Fibroblast of lung (primary cell): ENCODE measurements at regions not wholly inside any gene's neighbourhood (a gene's known extent, or its start where the extent isn't known, plus 50 kb on each side); places are given as distances from the start of the nearest gene placed in this dataset.

Experiments used
- DNase-seq, 2 donors: peaks; one replicate each; pipeline versions ENCODE4 v3.0.0 to v3.0.0-alpha.2; 2010; ENCODE audit warnings: low read depth in 2 of 2
- H2AFZ ChIP-seq: 2 replicates; pipeline ENCODE4 v1.5.1; 2012; ENCODE audit warnings: low read length, control low read depth, inconsistent platforms
- H3K27ac ChIP-seq: 2 replicates; pipeline ENCODE4 v1.5.1; 2011; ENCODE audit warnings: low read length, control low read depth; ENCODE audit not compliant: insufficient read depth
- H3K27me3 ChIP-seq: 2 replicates; pipeline ENCODE4 v1.5.1; 2011; ENCODE audit warnings: mild to moderate bottlenecking, low read length; ENCODE audit not compliant: control insufficient read depth, insufficient read depth
- H3K36me3 ChIP-seq: 2 replicates; pipeline ENCODE4 v1.5.1; 2011; ENCODE audit warnings: low read length; ENCODE audit not compliant: control insufficient read depth, insufficient read depth
- H3K4me1 ChIP-seq: 2 replicates; pipeline ENCODE4 v1.5.1; 2011; ENCODE audit warnings: low read length; ENCODE audit not compliant: control insufficient read depth, insufficient read depth; ENCODE audit errors: extremely low read depth
- H3K4me2 ChIP-seq: 2 replicates; pipeline ENCODE4 v1.5.1; 2011; ENCODE audit warnings: low read length, control low read depth; ENCODE audit not compliant: insufficient read depth; ENCODE audit errors: extremely low read depth
- H3K4me3 ChIP-seq, 4 experiments: fragments of 200-600 bp in 1 of 4; sonication (generic) in 1 of 4; replicated peaks in 1 of 4; 2 replicates each; pipeline ENCODE4 v1.5.1; 2011 to 2016; ENCODE audit warnings: low read length in 4 of 4, low read depth in 3 of 4, mild to moderate bottlenecking in 3 of 4, control low read depth in 2 of 4, inconsistent platforms in 1 of 4, mixed read lengths in 1 of 4; ENCODE audit not compliant: insufficient read depth in 1 of 4; ENCODE audit errors: control extremely low read depth in 1 of 4
- H3K79me2 ChIP-seq: 2 replicates; pipeline ENCODE4 v1.5.1; 2012; ENCODE audit warnings: mild to moderate bottlenecking, low read length, inconsistent platforms; ENCODE audit not compliant: control insufficient read depth, insufficient read depth
- H3K9ac ChIP-seq: 2 replicates; pipeline ENCODE4 v1.5.1; 2011; ENCODE audit warnings: mild to moderate bottlenecking, low read length, control low read depth; ENCODE audit not compliant: insufficient read depth
- H3K9me3 ChIP-seq: 2 replicates; pipeline ENCODE4 v1.5.1; 2012; ENCODE audit warnings: low read depth, low read length; ENCODE audit not compliant: control insufficient read depth, insufficient read depth
- H4K20me1 ChIP-seq: 2 replicates; pipeline ENCODE4 v1.5.1; 2011; ENCODE audit warnings: low read length; ENCODE audit not compliant: control insufficient read depth, insufficient read depth; ENCODE audit errors: extremely low read depth
- EZH2 ChIP-seq: IDR thresholded peaks from 2 replicates; pipeline ENCODE4 v1.5.1; 2012; ENCODE audit warnings: low read length, control low read depth, mild to moderate bottlenecking; ENCODE audit errors: missing control alignments
- TF ChIP-seq, protein P1 (sequence below), 2 donors: IDR thresholded peaks in 1 of 2; conservative IDR thresholded peaks in 1 of 2; 1 replicate in 1 of 2; 2 replicates in 1 of 2; pipeline ENCODE4 v1.5.1; 2011 to 2012; ENCODE audit warnings: low read length in 2 of 2, control low read depth in 1 of 2, inconsistent platforms in 1 of 2, low read depth in 1 of 2, mild to moderate bottlenecking in 1 of 2

DNA sequence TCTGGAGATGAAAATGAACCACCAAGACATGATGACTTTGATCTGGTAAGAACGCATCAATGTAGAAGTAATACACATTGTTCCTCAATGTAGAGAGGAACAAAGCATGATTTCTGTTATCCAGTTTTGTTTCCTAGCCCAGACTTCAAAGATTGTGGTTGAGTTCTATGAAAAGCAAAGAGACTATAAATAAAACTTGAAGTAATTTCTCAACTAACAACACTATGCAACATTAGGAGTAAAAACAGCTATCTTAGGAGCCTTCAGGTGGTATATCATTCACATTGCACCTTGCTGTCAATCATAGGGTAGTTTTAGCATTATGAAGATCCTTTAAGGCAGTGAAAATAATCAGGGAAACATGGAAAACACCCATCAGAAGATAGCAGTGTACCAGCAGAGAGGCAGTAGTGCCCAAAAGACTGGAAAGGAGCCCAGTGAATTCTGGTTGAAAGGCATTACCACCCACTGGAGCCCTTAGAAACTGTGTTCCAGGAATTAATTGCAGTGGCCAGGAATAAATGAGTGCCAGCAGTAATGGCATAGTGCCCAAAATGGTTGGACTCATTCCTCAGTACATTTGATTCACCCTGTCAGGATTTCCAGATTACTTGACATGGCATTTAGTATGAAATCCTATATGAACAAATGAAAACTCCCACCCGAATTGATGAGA is 300.7 kb upstream of the CXXC4 start:
- DNase-seq, result no peak

DNA sequence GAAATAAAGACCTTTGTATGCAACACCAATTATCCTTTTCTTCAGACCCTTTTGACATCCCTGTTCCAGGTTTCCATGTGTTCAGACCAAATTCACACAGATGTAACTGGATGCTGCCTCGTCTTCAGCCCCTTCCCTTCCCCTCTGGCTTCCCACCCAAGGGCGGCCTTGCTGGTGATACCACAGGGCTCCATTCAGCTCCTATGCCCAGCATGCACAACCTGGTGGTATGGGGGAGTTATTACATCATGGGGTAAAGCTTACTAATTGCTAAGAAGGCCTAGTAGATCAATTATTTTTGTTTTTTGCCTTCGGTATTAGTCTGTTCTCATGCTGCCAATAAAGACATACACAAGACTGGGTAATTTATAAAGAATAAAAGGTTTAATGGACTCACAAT is 317.0 kb upstream of the CXXC4 start:
- Histone ChIP-seq H3K4me2 (no peak overlapping the region), H3K9me3 (no peaks in the 10 kb centered on the region), H3K36me3 (no peaks in the 10 kb centered on the region), H2AFZ (no peak overlapping the region), H3K4me1 (no peaks in the 10 kb centered on the region), H3K27ac (no peak overlapping the region), H3K9ac (no peak overlapping the region), H3K79me2 (no peaks in the 10 kb centered on the region), H3K4me3 (no peak overlapping the region), H4K20me1 (no peaks in the 10 kb centered on the region), H3K27me3 (no peaks in the 10 kb centered on the region)
- DNase-seq, result no peak
- TF ChIP-seq, protein P1, sequence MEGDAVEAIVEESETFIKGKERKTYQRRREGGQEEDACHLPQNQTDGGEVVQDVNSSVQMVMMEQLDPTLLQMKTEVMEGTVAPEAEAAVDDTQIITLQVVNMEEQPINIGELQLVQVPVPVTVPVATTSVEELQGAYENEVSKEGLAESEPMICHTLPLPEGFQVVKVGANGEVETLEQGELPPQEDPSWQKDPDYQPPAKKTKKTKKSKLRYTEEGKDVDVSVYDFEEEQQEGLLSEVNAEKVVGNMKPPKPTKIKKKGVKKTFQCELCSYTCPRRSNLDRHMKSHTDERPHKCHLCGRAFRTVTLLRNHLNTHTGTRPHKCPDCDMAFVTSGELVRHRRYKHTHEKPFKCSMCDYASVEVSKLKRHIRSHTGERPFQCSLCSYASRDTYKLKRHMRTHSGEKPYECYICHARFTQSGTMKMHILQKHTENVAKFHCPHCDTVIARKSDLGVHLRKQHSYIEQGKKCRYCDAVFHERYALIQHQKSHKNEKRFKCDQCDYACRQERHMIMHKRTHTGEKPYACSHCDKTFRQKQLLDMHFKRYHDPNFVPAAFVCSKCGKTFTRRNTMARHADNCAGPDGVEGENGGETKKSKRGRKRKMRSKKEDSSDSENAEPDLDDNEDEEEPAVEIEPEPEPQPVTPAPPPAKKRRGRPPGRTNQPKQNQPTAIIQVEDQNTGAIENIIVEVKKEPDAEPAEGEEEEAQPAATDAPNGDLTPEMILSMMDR (conservative IDR thresholded peaks at IDR 0.05 in 1 of 2, IDR thresholded peaks at IDR 0.05 in 1 of 2; ENCODE audit: low read depth in 1 of 2, low read length in 2 of 2), result no peak
- no peak for TF ChIP-seq EZH2

More for the DNA sequence above, 300.7 kb upstream of the CXXC4 start:
- H2AFZ ChIP-seq, result no peak overlapping the region
- H3K4me2 ChIP-seq, result no peak overlapping the region
- no peak overlapping the region for H3K27ac ChIP-seq
- no peaks in the 10 kb centered on the region for H3K9me3 ChIP-seq
- no peaks in the 10 kb centered on the region for H3K79me2 ChIP-seq
- H3K9ac ChIP-seq, result no peak overlapping the region
- H3K36me3 ChIP-seq, result no peaks in the 10 kb centered on the region
- no peaks in the 10 kb centered on the region for H3K27me3 ChIP-seq
- H3K4me1 ChIP-seq, result no peaks in the 10 kb centered on the region
- H4K20me1 ChIP-seq, result no peaks in the 10 kb centered on the region
- no peak for TF ChIP-seq EZH2
- no peak overlapping the region for H3K4me3 ChIP-seq

DNA sequence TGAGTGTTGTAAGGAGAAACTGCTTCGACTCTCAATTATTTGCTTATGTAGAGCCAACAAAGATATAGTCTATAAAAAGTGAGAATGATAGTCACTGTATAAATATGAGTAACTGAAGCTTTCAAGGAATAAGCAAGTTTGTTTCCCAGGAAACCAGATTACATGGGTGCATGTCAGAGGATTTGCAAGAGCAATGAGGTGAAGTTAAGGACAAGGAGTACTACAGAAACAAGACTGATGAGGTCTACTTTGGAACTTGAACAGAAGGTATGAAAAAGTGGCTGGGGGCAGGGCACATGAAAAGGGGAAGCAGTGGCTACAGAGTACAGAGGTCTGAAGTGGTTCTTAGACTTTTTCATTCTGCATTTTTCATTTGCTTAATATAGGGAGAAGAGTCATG is 321.0 kb upstream of the CXXC4 start:
- Histone ChIP-seq H3K4me2 (no peak overlapping the region), H2AFZ (no peak overlapping the region), H3K4me1 (no peaks in the 10 kb centered on the region), H3K36me3 (no peaks in the 10 kb centered on the region), H3K9me3 (no peaks in the 10 kb centered on the region), H3K27ac (no peak overlapping the region), H3K4me3 (no peak overlapping the region), H3K79me2 (no peaks in the 10 kb centered on the region), H4K20me1 (no peaks in the 10 kb centered on the region), H3K9ac (no peak overlapping the region), H3K27me3 (no peaks in the 10 kb centered on the region)
- peak in 1 of 2 donors; percentile 34 for DNase-seq
- no peak for TF ChIP-seq EZH2
- TF ChIP-seq, protein P1 (conservative IDR thresholded peaks at IDR 0.05 in 1 of 2, IDR thresholded peaks at IDR 0.05 in 1 of 2; ENCODE audit: low read depth in 1 of 2, low read length in 2 of 2), result no peak
